C4-2B (cell line): ENCODE measurements at regions not wholly inside any gene's neighbourhood (a gene's known extent, or its start where the extent isn't known, plus 50 kb on each side); places are given as distances from the start of the nearest gene placed in this dataset.

ENCODE experiments used
- CTCF ChIP-seq: fragments of 450-650 bp; conservative IDR thresholded peaks from 2 replicates; pipeline ENCODE4 v1.5.1; 2017; ENCODE audit warnings: mild to moderate bottlenecking
- ZFX ChIP-seq: fragments of 450-650 bp; IDR thresholded peaks from 2 replicates; pipeline ENCODE4 v1.6.1; 2017

GRCh38 chr5:2212481-2212880 lies 329.8 kb upstream of the IRX4 start:
- TF ChIP-seq CTCF (no peak), ZFX (no peak)
